ENCODE measurements at regions not wholly inside any gene's neighbourhood (a gene's known extent, or its start where the extent isn't known, plus 50 kb on each side); places are given as distances from the start of the nearest gene placed in this dataset.

- intact Hi-C loops (cut with DNase I; ENCODE audit: low total_unique reads), result no loop called here
- H3K4me1 ChIP-seq, result no peaks in the 10 kb centered on the region
- no peaks in the 10 kb centered on the region for H3K9me3 ChIP-seq
- no peaks in the 10 kb centered on the region for H3K36me3 ChIP-seq
- no peak for TF ChIP-seq CTCF (IDR thresholded peaks at IDR 0.05)
- H3K4me3 ChIP-seq, result no peak overlapping the region
- DNase-seq, result no peak
- H3K27ac ChIP-seq, result no peak overlapping the region
- no peaks in the 10 kb centered on the region for H3K27me3 ChIP-seq
These were observed 107.2 kb upstream of the DYNLRB2 start for GRCh38 chr16:80433623-80434022.

GRCh38 chr16:80427795-80428194, 113.0 kb upstream of the DYNLRB2 start:
- no peak for DNase-seq

GRCh38 chr16:80418517-80419355, 122.1 kb upstream of the DYNLRB2 start:
- H3K9me3 ChIP-seq, result no peaks in the 10 kb centered on the region
- H3K27ac ChIP-seq, result no peak overlapping the region
- H3K27me3 ChIP-seq, result no peaks in the 10 kb centered on the region
- DNase-seq, result no peak
- no peaks in the 10 kb centered on the region for H3K4me1 ChIP-seq
- intact Hi-C loops (cut with DNase I; ENCODE audit: low total_unique reads), result no loop called here
- H3K36me3 ChIP-seq, result no peaks in the 10 kb centered on the region
- TF ChIP-seq CTCF (IDR thresholded peaks at IDR 0.05), result no peak
- no peak overlapping the region for H3K4me3 ChIP-seq

More at GRCh38 chr16:80427795-80428194, 113.0 kb upstream of the DYNLRB2 start:
- TF ChIP-seq CTCF (IDR thresholded peaks at IDR 0.05), result no peak
- no peaks in the 10 kb centered on the region for H3K9me3 ChIP-seq
- no peaks in the 10 kb centered on the region for H3K36me3 ChIP-seq
- H3K4me1 ChIP-seq, result no peaks in the 10 kb centered on the region
- H3K4me3 ChIP-seq, result no peak overlapping the region
- intact Hi-C loops (cut with DNase I; ENCODE audit: low total_unique reads), result no loop called here
- no peak overlapping the region for H3K27ac ChIP-seq
- no peaks in the 10 kb centered on the region for H3K27me3 ChIP-seq

- no peaks in the 10 kb centered on the region for H3K27me3 ChIP-seq
- no peaks in the 10 kb centered on the region for H3K36me3 ChIP-seq
- no peaks in the 10 kb centered on the region for H3K9me3 ChIP-seq
- H3K4me1 ChIP-seq, result no peaks in the 10 kb centered on the region
- TF ChIP-seq CTCF (IDR thresholded peaks at IDR 0.05), result no peak
- no peak for DNase-seq
- intact Hi-C loops (cut with DNase I; ENCODE audit: low total_unique reads), result no loop called here
- H3K27ac ChIP-seq, result no peak overlapping the region
- no peak overlapping the region for H3K4me3 ChIP-seq
These were observed 123.0 kb upstream of the DYNLRB2 start for GRCh38 chr16:80417706-80418271.

GRCh38 chr16:80408014-80408413, 132.8 kb upstream of the DYNLRB2 start:
- Histone ChIP-seq H3K36me3 (no peaks in the 10 kb centered on the region), H3K27me3 (no peaks in the 10 kb centered on the region), H3K27ac (no peak overlapping the region), H3K4me1 (no peaks in the 10 kb centered on the region), H3K4me3 (no peak overlapping the region), H3K9me3 (no peaks in the 10 kb centered on the region)
- TF ChIP-seq CTCF (IDR thresholded peaks at IDR 0.05), result no peak
- intact Hi-C loops (cut with DNase I; ENCODE audit: low total_unique reads), result no loop called here
- no peak for DNase-seq
